Medulla oblongata (tissue), 1 donor: ENCODE measurements at regions not wholly inside any gene's neighbourhood (a gene's known extent, or its start where the extent isn't known, plus 50 kb on each side); places are given as distances from the start of the nearest gene placed in this dataset.

Experiments
- DNase-seq: peaks from one replicate; pipeline ENCODE4 v3.0.0-alpha.2; 2015; ENCODE audit errors: extremely low spot score

- no peak for DNase-seq
Measured at GRCh38 chr9:19732441-19732951, 56.3 kb downstream of the SLC24A2 start.

- no peak for DNase-seq
Measured at GRCh38 chr9:19728101-19728500, 60.7 kb downstream of the SLC24A2 start.

GRCh38 chr9:19725970-19726369 lies 62.9 kb downstream of the SLC24A2 start:
- DNase-seq = no peak

- DNase-seq = peak; percentile 60
Measured at GRCh38 chr9:19720377-19720776, 68.5 kb downstream of the SLC24A2 start.

GRCh38 chr9:19703702-19704101 lies 85.1 kb downstream of the SLC24A2 start:
- no peak for DNase-seq

GRCh38 chr9:19701991-19702390 lies 86.8 kb downstream of the SLC24A2 start:
- DNase-seq = peak; percentile 81

- peak; percentile 25 for DNase-seq
Measured at GRCh38 chr9:19701274-19701673, 87.6 kb downstream of the SLC24A2 start.

- DNase-seq = no peak
Measured at GRCh38 chr9:19700699-19701098, 88.1 kb downstream of the SLC24A2 start.

- no peak for DNase-seq
Measured at GRCh38 chr9:19699756-19700155, 89.1 kb downstream of the SLC24A2 start.

GRCh38 chr9:19698960-19699359 lies 89.9 kb downstream of the SLC24A2 start:
- no peak for DNase-seq

- no peak for DNase-seq
Measured at GRCh38 chr9:19694601-19695000, 94.2 kb downstream of the SLC24A2 start.

GRCh38 chr9:19690128-19690527 lies 98.7 kb downstream of the SLC24A2 start:
- no peak for DNase-seq

- no peak for DNase-seq
Measured at GRCh38 chr9:19689328-19690101, 99.3 kb downstream of the SLC24A2 start.

GRCh38 chr9:19683715-19684114 lies 105.1 kb downstream of the SLC24A2 start:
- no peak for DNase-seq

- no peak for DNase-seq
Measured at GRCh38 chr9:19682397-19682796, 106.4 kb downstream of the SLC24A2 start.

- no peak for DNase-seq
Measured at GRCh38 chr9:19681846-19682245, 107.0 kb downstream of the SLC24A2 start.

- no peak for DNase-seq
Measured at GRCh38 chr9:19677924-19678323, 110.9 kb downstream of the SLC24A2 start.

GRCh38 chr9:19675492-19675891 lies 113.3 kb downstream of the SLC24A2 start:
- no peak for DNase-seq

- no peak for DNase-seq
Measured at GRCh38 chr9:19666575-19666974, 122.3 kb downstream of the SLC24A2 start.

- DNase-seq = no peak
Measured at GRCh38 chr9:19665146-19665863, 123.5 kb downstream of the SLC24A2 start.

- no peak for DNase-seq
Measured at GRCh38 chr9:19663570-19663969, 125.3 kb downstream of the SLC24A2 start.

GRCh38 chr9:19662213-19662612 lies 126.6 kb downstream of the SLC24A2 start:
- DNase-seq = no peak

- no peak for DNase-seq
Measured at GRCh38 chr9:19660019-19660418, 128.8 kb downstream of the SLC24A2 start.
